Ammon's horn (tissue), 1 donor: ENCODE measurements at regions not wholly inside any gene's neighbourhood (a gene's known extent, or its start where the extent isn't known, plus 50 kb on each side); places are given as distances from the start of the nearest gene placed in this dataset.
"Not testable (repeated sequence)": the region's sequence is repeated elsewhere in the genome, so short reads cannot be mapped to it uniquely, and the experiment has no call there.

Source experiments
- DNase-seq: peaks from one replicate; pipeline ENCODE4 v3.0.0-alpha.2; 2016; ENCODE audit warnings: low spot score

DNA sequence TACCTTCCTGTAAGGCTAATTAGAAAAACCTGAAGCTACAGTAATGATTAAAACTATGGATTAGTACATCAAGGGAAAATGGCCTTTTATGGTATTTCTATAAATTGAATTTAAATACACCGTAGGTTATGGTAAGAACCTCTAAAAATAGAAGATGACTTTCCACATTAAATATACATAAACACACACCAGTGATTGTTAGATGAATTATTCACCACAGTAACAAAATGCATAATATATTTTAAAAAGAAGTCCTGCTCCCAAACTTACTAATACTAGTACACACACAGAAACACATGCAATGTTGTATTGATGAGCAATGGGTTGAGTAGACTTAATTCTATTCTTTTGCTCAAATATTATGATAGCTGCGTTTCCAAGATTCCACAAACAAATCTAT lies 277.9 kb upstream of the ANKRD50 start:
- DNase-seq, result no peak

DNA sequence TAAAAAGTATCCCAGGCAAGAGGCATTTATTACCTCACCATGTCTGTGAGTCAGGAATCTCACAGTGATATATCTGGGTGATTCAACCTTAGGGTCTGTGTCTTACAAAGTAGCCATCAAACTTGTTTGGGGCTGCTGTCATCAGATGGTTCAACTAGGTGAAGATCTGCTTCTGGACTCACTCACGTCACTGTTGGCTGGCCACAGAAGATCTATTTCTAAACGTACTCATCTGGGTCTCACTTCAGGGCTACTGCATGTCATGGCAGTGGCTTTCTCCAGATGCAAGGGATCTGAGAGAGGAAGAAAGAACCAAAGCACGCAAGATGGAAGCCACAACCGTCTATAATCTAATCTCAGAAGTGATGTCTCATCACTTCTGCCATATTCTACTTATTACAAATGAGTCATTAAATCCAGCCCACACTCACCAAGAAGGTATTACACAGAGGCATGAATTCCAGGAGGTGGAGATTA lies 267.8 kb upstream of the ANKRD50 start:
- no peak for DNase-seq

DNA sequence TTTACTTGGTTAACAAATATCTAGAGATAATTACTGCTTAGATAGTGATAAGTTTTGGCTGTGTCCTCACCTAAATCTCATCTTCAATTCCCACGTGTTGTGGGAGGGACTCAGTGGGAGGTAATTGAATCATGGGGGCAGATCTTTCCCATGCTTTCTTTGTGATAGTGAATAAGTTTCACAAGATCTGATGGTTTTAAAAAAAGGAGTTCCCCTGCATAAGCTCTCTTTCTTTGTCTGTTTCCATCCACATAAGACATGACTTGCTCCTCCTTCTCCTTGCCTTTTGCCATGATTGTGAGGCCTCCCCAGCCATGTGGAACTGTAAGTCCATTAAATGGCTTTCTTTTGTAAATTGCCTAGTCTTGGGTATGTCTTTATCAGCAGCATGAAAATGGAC lies 266.0 kb upstream of the ANKRD50 start:
- DNase-seq, result not testable (repeated sequence)

DNA sequence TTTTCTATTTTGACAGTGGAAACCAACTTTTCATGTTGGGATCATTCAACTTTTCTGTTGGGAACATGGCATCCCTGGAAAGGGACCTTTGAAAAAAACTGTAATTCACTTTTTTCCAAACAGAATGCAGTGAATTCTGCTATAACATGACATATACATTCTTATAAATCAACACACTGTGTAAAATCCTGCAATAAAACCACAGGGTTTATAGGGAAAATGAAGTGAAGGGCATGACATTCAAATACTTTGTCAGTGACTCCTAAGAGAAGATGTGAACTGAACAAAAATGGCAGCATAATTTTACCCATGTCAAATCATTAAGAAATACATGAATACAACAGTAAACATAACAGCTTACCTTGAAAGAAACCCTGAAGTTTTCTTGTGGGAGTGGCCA lies 264.5 kb upstream of the ANKRD50 start:
- no peak for DNase-seq

DNA sequence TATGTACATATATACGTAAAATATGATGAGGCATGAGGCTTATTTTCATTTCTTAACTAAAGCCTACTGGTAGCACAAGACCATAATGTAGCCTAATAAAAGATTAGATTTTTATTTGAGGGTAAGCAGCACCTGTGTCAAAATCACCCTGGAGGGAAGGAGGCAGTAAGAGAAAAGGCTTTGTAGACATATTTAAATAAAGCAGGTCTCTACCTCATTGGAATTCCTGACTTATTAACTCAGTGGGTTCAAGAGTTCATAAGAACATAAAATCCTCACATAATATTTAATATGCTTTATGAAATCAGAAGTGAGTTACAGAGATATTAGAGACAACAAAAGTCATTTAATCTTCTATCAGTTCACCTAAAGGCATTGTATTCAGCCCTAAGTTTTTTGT lies 261.6 kb upstream of the ANKRD50 start:
- DNase-seq, result no peak

DNA sequence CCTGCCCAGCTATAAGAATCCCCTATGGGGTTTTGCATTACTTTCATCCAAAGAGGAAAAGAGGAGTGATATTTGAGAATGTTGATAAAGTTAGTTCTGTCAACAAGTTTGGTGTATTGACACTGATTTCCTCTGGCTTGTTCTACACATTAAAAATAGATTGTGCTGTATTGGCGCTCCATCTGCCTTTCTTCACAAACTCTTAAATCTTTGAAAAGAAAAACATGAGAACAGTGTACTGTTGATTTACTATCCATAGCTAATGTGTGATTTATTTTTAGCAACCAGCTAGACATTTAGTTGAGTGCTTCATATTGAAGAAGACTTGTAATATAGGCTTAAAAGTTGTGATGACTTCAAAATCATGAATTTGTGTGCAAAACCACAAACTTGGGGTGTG lies 261.2 kb upstream of the ANKRD50 start:
- no peak for DNase-seq

DNA sequence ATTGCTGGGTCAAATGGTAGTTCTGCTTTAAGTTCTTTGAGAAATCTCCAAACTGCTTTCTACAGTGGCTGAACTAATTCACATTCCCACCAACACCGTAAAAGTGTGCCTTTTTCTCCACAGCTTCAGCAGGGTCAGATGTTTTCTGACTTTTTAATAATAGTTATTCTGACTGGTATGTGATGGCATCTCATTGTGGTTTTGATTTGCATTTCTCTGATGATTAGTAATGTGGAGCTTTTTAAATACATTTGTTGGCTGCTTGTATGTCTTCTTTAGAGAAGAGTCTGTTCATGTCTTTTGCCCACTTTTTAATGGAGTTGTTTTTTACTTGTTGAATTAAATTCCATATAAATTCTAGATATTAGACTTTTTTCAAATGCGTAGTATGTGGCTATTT lies 257.5 kb upstream of the ANKRD50 start:
- no peak for DNase-seq

DNA sequence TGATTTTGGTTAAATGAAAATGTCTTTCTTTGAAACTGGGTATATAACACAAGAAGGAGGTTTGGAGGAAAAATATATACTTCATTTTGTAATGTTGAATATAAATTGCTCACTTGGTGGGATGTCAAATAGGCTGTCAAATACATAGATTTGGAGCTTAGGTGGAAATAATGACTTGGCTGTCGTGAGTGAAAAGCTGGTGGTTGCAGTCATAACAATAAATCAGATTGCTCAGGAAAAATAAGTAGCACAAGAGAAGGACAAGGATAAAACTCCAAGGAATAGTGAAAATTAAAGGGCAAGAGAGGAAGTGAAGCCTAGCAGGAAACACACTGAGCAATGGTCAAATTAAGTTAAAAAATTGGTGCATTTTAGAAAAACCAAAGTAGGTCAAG lies 253.0 kb upstream of the ANKRD50 start:
- DNase-seq, result no peak

DNA sequence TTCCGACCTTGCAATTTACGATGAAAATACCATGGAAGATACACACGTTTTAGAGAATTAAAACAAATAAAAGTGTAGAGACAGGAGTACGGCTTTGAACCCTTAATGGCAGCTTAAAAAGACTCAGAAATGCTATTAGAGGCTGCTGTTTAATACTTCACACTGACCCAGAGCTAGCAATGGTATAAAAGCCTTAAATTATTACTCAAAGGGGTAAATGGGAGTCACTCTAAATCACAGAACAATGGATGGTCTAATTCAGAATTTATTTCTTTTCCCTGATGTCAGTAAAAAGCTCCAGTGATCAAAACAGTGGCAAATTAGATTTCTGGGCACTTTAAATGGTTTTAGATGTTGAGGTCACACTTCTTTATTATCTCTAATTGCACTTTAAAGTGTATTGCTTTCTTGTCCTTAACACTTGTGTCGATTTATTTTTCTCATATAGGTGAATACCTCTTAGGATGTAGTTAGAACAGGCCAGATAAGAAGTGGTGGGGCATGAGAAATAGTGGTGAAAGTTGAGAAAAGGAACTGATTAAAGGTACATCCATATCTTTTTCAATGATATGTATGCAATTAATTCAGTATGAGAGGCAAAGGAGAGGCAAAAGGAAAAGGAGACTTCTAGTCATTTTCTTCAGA lies 252.4 kb upstream of the ANKRD50 start:
- no peak for DNase-seq

DNA sequence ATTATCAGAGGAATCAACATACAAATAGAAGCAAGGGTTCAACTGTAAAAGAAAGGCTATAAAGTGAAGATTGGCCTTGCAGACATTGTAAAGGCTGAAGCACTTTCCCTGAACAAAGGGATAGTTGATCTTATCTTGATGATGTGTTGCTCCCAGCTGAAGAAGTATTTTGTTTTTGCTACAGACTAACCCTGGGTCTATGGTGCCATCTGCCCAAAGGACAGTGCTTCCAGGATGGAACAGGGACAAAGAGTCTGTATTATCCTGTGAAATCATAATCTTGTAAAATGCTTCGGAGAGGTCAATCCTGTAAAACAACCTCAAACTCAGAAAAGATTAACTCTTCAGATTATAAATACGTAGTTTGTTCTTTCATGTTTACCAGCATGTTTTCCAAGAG lies 251.7 kb upstream of the ANKRD50 start:
- no peak for DNase-seq

DNA sequence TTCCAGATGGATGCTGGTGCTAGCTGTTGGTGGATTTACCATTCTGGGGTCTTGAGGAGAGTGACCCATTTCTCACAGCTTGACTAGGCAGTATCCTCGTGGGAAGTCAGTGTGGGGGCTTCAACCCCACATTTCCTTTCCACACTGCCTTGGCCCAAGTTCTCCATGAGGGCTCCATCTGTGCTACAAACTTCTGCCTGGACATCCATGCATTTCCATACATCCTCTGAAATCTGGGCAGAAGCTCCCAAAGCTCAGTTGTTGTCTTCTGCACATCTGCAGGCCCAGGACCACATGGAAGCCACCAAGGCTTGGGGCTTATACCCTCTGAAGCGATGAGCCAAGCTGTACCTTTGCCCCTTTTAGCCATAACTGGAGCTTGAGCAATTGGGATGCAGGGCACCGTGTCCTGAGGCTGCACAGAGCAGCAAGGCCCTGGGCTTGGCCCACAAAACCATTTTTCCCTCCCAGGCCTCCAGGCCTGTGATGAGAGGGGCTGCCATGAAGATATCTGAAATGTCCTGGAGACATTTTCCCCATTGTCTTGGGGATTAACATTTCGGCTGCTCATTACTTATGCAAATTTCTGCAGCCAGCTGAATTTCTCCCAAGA lies 248.7 kb upstream of the ANKRD50 start:
- no peak for DNase-seq

DNA sequence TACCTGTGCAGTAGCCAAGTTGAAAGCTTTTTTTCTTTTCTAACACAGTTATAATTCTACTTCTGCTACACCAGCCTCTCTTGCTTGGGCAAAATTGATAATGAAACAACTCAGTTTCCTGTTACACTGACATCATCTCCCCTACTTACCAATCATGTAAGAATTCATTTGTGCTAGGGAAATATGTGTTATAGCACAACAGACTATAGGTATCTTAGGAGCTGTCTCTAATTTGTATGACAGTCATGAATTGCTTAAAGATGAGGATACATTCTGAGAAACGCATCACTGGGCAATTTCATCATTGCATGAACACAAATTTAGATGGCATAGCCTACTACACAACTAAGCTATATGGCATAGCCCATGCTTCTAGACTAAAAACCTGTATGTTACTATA lies 246.3 kb upstream of the ANKRD50 start:
- DNase-seq, result no peak

DNA sequence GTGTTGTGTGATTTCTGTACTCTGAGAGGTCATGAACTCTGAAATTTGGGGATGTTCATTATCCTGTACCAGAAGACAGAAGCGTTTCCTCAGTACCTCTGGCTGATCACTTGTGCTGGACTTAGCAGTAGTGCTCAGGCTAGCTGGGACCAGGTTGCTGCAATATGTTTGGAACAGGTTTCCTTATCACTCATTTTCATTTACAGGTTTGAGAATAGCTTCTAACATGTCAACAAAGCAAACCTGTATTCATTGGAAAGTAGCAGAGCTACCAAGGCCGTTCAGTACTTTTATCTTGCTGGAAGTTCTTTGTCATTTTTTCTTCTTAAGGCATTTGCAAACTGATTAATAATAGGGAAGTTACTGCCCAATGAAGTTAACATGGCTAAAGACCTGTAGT lies 242.9 kb upstream of the ANKRD50 start:
- no peak for DNase-seq

DNA sequence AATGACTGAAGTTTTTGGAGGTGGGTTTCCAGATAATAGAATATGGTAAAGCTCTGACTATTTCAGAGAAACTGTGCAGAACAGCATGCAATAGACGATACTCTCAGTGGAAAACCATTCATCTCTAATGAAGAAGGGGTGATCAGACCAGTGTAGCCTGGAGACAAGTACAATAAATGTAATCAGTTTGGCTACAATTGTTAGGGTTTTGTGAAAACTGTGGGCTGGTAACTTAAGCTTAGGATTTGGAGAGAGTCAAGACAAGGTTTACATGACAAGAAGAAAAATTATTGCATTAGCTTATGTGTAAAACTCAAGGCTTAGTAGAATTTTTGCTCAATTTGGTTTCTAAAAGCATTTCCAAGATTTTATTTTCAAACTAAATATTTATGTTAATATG lies 241.5 kb upstream of the ANKRD50 start:
- DNase-seq, result no peak

DNA sequence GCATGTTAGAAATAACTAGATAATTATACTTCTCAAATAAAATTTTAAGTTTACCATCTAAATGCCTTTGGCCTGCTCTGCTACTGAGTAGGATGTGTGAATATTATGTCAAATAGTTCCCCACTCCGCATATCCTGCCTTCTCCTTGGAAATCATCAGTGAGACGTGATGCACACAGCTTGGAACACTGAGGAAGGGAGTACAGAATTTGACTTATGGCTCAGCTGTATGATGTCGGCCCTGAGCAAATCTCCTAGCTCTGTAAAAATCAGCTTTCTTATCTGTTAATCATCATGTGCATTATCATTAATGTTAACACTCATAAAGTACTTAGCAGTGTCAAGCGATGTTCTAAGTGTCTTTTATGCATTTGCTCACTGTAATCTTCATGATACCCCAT lies 241.0 kb upstream of the ANKRD50 start:
- no peak for DNase-seq

DNA sequence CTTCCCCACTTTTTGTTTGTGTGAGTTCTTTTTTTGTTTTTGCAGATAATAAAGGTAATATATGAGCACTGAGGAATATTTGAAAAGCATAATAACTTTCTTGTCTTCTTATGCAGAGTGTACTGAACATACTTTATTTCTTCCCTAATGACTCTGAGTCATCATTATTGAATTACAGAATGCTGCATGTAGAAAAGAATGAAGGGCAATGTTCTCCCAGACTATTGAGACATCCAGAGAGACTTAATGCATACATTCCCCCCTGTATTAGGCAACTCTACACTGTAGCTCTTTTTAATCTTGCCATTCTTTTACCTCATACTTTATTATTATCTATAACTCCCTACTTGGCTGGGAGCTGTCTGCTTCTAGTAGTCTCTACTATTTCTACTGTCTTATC lies 240.5 kb upstream of the ANKRD50 start:
- DNase-seq, result no peak

DNA sequence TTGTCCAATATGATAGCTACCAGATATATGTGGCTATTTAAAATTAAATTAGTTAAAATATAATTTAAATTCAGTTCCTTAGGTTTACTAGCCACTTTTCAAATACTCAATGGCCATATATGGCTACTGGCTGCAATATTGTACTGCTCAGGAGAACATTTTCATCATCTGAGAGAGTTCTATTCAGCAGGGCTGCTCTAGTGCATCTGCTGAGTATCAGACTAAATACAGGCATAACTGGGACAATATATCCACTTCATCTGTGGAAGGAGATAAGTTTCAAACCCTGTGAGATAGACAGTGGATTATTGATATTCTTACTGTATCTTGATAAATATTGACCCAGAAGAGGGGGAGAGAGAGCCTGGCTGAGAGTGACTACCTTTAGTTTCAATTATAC lies 240.1 kb upstream of the ANKRD50 start:
- no peak for DNase-seq

DNA sequence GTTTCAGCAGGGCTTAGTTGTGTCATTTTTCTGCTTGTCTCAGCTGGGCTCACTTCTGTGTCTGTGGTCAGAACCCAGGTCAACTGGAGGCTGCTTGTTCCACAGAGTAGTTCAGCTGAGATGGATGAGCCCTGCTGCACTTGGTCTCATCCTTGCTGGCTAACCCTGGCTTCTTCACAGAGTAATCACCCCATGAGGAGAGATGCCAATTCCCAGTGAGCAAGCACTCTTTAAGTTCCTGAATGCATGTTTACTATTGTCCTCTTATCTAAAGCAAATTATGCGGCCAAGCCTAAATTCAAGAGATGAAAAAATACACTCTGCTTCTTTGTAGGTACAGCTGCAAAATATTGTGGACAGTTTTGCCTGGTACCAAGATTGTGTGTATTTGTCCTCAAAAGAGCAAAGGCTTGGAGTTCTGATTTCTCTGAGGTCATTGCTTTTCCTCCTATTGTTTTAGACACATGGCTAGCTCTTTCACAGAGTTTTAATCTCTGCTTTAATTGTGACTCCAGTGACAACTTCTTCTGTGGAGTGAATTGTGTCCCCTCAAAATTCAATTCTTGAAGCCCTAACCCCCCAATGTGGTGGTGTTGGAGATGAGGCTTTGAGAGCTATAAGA lies 236.6 kb upstream of the ANKRD50 start:
- no peak for DNase-seq

DNA sequence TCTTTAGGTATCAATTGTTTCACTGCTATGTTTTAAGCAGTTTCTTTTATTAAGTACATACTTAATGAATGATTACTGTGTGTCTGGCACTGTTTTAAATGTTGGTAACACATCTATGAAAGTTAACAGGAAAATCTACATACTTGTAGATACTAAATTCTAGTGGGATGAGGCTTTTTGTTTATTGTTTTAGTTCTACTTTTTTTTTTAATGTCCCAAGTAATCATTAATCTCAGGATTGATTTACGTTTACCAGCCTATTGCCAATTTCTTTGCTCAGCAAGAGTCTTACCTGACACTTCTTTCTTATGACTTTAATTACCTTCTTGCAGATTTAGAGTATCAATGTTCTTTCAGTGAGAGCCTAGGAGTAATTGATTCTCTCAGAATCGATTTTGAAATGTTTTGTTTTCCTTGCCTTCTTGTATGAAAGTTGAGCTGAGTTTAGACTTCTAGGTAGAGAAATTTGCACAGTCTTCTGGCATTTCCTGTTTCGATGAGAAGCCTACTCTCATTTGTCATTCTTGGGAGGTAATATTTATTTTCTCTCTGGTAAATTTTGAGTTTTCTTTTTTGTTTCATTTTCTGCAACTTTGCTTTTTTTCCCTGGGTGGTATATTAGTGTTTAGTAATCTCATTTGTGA lies 235.2 kb upstream of the ANKRD50 start:
- DNase-seq, result no peak

DNA sequence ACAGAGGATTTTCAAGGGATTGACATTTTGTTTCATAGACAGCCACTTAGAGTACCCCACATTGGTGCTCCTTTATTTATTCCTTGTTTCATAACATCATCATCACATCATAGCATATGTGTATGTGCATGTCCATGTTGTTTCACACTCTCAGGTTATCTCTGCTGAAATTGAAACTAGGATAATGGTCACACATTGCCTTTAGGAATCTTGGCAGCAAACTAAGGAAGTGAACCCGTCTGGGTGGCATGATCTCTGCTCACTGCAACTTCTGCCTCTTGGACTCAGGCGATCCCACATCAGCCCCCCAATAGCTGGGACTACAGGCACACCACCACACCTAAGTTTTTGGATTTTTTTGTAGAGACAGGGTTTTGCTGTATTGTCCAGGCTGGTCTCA lies 234.2 kb upstream of the ANKRD50 start:
- DNase-seq, result no peak

DNA sequence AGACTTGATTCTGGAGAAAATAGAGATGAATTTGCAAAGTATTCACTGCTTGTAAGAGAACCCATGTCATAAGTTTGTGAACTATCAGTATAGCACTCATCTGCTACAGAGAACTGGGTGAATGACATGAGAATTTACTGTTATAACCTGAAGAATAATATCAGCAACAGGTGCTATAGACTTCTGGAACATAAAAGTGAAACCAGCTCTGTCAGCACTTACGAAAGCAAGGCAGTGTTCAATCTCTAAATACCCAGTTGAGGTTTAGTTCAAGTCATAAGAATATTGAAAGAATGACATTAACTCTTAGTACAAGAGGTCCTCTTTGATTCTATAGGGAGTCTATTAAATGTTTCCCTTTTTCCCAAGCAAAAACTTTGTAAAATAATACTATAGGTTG lies 232.9 kb upstream of the ANKRD50 start:
- DNase-seq, result no peak

DNA sequence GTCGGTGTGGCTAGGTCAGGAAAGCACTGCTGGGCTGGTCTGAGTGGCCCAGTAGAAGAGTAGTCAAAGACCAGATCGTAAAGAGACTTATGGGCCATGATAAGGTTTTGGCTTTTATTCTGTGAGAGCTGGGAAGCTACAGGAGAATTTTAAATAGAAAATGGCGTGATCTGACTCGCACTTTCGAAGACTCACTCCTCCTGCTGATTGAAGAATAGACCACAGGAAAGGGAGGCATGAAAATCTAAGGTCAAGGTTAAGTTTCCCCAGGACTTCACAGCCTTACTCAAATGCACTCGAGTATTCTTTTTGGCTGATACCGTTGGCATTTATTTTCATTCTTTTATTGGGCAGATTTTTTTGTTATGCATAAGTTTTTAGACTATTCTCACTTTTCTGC lies 231.4 kb upstream of the ANKRD50 start:
- no peak for DNase-seq

DNA sequence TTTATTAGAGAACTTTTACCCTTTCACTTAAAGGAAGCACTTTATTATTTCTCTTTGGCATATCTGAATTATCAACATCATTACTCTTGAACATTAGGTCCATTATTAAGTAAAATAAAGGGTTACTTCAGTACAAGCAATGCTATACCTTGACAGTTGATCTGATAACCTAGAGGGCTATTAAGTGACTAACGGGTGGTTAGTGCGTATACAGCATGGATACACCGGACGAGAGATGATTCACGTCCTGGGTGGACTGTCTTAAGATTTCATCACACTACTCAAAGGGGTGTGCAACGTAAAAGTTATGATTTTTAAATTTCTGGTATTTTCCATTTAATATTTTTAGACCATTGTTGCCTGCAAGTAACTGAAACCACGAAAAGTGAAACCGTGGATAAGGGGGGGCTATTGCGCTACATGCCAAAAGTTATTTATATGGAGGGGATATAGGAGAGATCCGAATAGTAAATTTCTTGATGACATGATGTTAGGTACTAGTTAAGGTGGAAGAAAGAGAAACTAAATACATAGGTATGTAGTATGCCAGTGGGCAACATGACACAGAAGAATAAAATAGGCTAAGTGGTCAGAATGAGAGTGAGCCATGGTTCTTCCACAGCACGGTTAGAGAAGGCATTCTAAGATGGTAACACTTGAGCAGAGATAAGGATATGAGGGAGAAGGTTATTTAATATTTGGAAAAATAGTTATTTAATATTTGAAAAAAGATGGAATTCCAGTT lies 230.8 kb upstream of the ANKRD50 start:
- DNase-seq, result no peak
